ENCODE measurements at regions not wholly inside any gene's neighbourhood (a gene's known extent, or its start where the extent isn't known, plus 50 kb on each side); places are given as distances from the start of the nearest gene placed in this dataset.

- no peak for DNase-seq
Measured at GRCh38 chr2:220064111-220065030, 436.9 kb downstream of the SLC4A3 start.

GRCh38 chr2:220065581-220065980 is 438.2 kb downstream of the SLC4A3 start:
- DNase-seq: no peak

- DNase-seq: no peak
Measured at GRCh38 chr2:220068846-220069245, 441.4 kb downstream of the SLC4A3 start.

GRCh38 chr2:220070349-220070748 is 442.9 kb downstream of the SLC4A3 start:
- DNase-seq: no peak

GRCh38 chr2:220071696-220072095 is 444.3 kb downstream of the SLC4A3 start:
- no peak for DNase-seq

- no peak for DNase-seq
Measured at GRCh38 chr2:220072669-220073220, 445.3 kb downstream of the SLC4A3 start.

- DNase-seq: no peak
Measured at GRCh38 chr2:220075835-220076234, 448.4 kb downstream of the SLC4A3 start.

- no peak for DNase-seq
Measured at GRCh38 chr2:220076734-220077133, 449.3 kb downstream of the SLC4A3 start.

- no peak for DNase-seq
Measured at GRCh38 chr2:220077488-220077887, 450.1 kb downstream of the SLC4A3 start.

GRCh38 chr2:220078439-220078838 is 451.0 kb downstream of the SLC4A3 start:
- DNase-seq: no peak

GRCh38 chr2:220079595-220079994 is 452.2 kb downstream of the SLC4A3 start:
- DNase-seq: no peak

- DNase-seq: no peak
Measured at GRCh38 chr2:220081171-220081570, 453.7 kb downstream of the SLC4A3 start.

- DNase-seq: no peak
Measured at GRCh38 chr2:220090050-220090449, 462.6 kb downstream of the SLC4A3 start.

- no peak for DNase-seq
Measured at GRCh38 chr2:220096406-220096805, 469.0 kb downstream of the SLC4A3 start.

GRCh38 chr2:220101980-220102379 is 474.6 kb downstream of the SLC4A3 start:
- no peak for DNase-seq

- no peak for DNase-seq
Measured at GRCh38 chr2:220103596-220103995, 476.2 kb downstream of the SLC4A3 start.

GRCh38 chr2:220104871-220105351 is 477.5 kb downstream of the SLC4A3 start:
- no peak for DNase-seq

GRCh38 chr2:220106065-220106464 is 478.6 kb downstream of the SLC4A3 start:
- DNase-seq: no peak

- DNase-seq: no peak
Measured at GRCh38 chr2:220107380-220107791, 480.0 kb downstream of the SLC4A3 start.

GRCh38 chr2:220114443-220114842 is 487.0 kb downstream of the SLC4A3 start:
- no peak for DNase-seq

- no peak for DNase-seq
Measured at GRCh38 chr2:220117025-220117424, 489.6 kb downstream of the SLC4A3 start.

GRCh38 chr2:220120041-220120440 is 492.6 kb downstream of the SLC4A3 start:
- DNase-seq: no peak

GRCh38 chr2:220123751-220124150 is 496.3 kb downstream of the SLC4A3 start:
- no peak for DNase-seq

GRCh38 chr2:220125551-220125950 is 498.1 kb downstream of the SLC4A3 start:
- DNase-seq: no peak

All from NCI-H2107 (cell line).